GM19025 (cell line): ENCODE measurements at regions not wholly inside any gene's neighbourhood (a gene's known extent, or its start where the extent isn't known, plus 50 kb on each side); places are given as distances from the start of the nearest gene placed in this dataset.
"Not testable (repeated sequence)": the region's sequence is repeated elsewhere in the genome, so short reads cannot be mapped to it uniquely, and the experiment has no call there.

Experiments used
- ATAC-seq: cut with Tn5 transposase; IDR thresholded peaks from one replicate; pipeline ENCODE4 v1.9.1; 2021; ENCODE audit warnings: mild to moderate bottlenecking, low read depth, moderate library complexity; ENCODE audit not compliant: unreplicated experiment

- ATAC-seq: no peak
These were observed 589.8 kb downstream of the KCNH5 start for GRCh38 chr14:62455446-62455845.

GRCh38 chr14:62462988-62463387, 582.3 kb downstream of the KCNH5 start:
- no peak for ATAC-seq

- ATAC-seq: no peak
These were observed 576.3 kb downstream of the KCNH5 start for GRCh38 chr14:62468946-62469345.

GRCh38 chr14:62470935-62471334, 574.3 kb downstream of the KCNH5 start:
- no peak for ATAC-seq

GRCh38 chr14:62491146-62491545, 554.1 kb downstream of the KCNH5 start:
- ATAC-seq: no peak

- no peak for ATAC-seq
These were observed 547.5 kb downstream of the KCNH5 start for GRCh38 chr14:62497708-62498107.

- no peak for ATAC-seq
These were observed 544.1 kb downstream of the KCNH5 start for GRCh38 chr14:62501021-62501750.

- no peak for ATAC-seq
These were observed 540.2 kb downstream of the KCNH5 start for GRCh38 chr14:62505045-62505444.

GRCh38 chr14:62521309-62521708, 523.9 kb downstream of the KCNH5 start:
- not testable (repeated sequence) for ATAC-seq

GRCh38 chr14:62528296-62528695, 517.0 kb downstream of the KCNH5 start:
- ATAC-seq: no peak

- ATAC-seq: no peak
These were observed 513.1 kb downstream of the KCNH5 start for GRCh38 chr14:62532181-62532580.

GRCh38 chr14:62546862-62547474, 498.3 kb downstream of the KCNH5 start:
- no peak for ATAC-seq

GRCh38 chr14:62557416-62557815, 487.8 kb downstream of the KCNH5 start:
- no peak for ATAC-seq

GRCh38 chr14:62558451-62558850, 486.8 kb downstream of the KCNH5 start:
- no peak for ATAC-seq

- ATAC-seq: no peak
These were observed 460.0 kb downstream of the KCNH5 start for GRCh38 chr14:62585247-62585646.

- no peak for ATAC-seq
These were observed 452.4 kb downstream of the KCNH5 start for GRCh38 chr14:62592877-62593276.

GRCh38 chr14:62597143-62597542, 448.1 kb downstream of the KCNH5 start:
- no peak for ATAC-seq

- ATAC-seq: no peak
These were observed 445.5 kb downstream of the KCNH5 start for GRCh38 chr14:62599616-62600385.

GRCh38 chr14:62602712-62603111, 442.5 kb downstream of the KCNH5 start:
- no peak for ATAC-seq

- ATAC-seq: no peak
These were observed 440.7 kb downstream of the KCNH5 start for GRCh38 chr14:62604524-62604923.

- no peak for ATAC-seq
These were observed 431.1 kb downstream of the KCNH5 start for GRCh38 chr14:62614122-62614521.

GRCh38 chr14:62616668-62617067, 428.6 kb downstream of the KCNH5 start:
- ATAC-seq: no peak
